ENCODE measurements at regions not wholly inside any gene's neighbourhood (a gene's known extent, or its start where the extent isn't known, plus 50 kb on each side); places are given as distances from the start of the nearest gene placed in this dataset.

GRCh38 chr5:89991592-89991991, 418.0 kb downstream of the CETN3 start:
- TF ChIP-seq EZH2 (IDR thresholded peaks at IDR 0.05; ENCODE audit: low read depth, low read length, severe bottlenecking) (no peak), POLR2A (IDR thresholded peaks at IDR 0.05; ENCODE audit: control extremely low read depth in 1 of 2, low read depth in 2 of 2, low read length in 2 of 2) (no peak), POLR2AphosphoS5 (IDR thresholded peaks at IDR 0.05; ENCODE audit: low read depth, low read length) (no peak), BACH1 (IDR thresholded peaks at IDR 0.05; ENCODE audit: low read length) (no peak), NRF1 (IDR thresholded peaks at IDR 0.05; ENCODE audit: low read depth, low read length) (no peak), ZNF274 (IDR thresholded peaks at IDR 0.05; ENCODE audit: borderline replicate concordance, extremely low read depth, low read length) (no peak), MAFK (IDR thresholded peaks at IDR 0.05; ENCODE audit: low read depth, low read length) (no peak), SP1 (IDR thresholded peaks at IDR 0.05; ENCODE audit: low read depth, low read length) (no peak), KDM4A (IDR thresholded peaks at IDR 0.05; ENCODE audit: low read depth, low read length, severe bottlenecking) (no peak)
- TF ChIP-seq, protein P1, sequence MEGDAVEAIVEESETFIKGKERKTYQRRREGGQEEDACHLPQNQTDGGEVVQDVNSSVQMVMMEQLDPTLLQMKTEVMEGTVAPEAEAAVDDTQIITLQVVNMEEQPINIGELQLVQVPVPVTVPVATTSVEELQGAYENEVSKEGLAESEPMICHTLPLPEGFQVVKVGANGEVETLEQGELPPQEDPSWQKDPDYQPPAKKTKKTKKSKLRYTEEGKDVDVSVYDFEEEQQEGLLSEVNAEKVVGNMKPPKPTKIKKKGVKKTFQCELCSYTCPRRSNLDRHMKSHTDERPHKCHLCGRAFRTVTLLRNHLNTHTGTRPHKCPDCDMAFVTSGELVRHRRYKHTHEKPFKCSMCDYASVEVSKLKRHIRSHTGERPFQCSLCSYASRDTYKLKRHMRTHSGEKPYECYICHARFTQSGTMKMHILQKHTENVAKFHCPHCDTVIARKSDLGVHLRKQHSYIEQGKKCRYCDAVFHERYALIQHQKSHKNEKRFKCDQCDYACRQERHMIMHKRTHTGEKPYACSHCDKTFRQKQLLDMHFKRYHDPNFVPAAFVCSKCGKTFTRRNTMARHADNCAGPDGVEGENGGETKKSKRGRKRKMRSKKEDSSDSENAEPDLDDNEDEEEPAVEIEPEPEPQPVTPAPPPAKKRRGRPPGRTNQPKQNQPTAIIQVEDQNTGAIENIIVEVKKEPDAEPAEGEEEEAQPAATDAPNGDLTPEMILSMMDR (IDR thresholded peaks at IDR 0.05; ENCODE audit: control extremely low read depth in 1 of 3, insufficient read depth in 1 of 3, low read depth in 1 of 3, low read length in 3 of 3) = no peak
